Stimulated activated CD4-positive, alpha-beta T cell treated with anti-CD3 and anti-CD28 coated beads, Interleukin-2, amount 100 ng/mL, for 48 hours (primary cell): ENCODE measurements at regions not wholly inside any gene's neighbourhood (a gene's known extent, or its start where the extent isn't known, plus 50 kb on each side); places are given as distances from the start of the nearest gene placed in this dataset.

Experiments used
- DNase-seq, 2 donors: peaks; one replicate each; pipeline ENCODE4 v3.0.0-alpha.2; 2020

- DNase-seq: no peak
These were observed 92.3 kb upstream of the LRIG1 start for GRCh38 chr3:66592927-66593625.

DNA sequence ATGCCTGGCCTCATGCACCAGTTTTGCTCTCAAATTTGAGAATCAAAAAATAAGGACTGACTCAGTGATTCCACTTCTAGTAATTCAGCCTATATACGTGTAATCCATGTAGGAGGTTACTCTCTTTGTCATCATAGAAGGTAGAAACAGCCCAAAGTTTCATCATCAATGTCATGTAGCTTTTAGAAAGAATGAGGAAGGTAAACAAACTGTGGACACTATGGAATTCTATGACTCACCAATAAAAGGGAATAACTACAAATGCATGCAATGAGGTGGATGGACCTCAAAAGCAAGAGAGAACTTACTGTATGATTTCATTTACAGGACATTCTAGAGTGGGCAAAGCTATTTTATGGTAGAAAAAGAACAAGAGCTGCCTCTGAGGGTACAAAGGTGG, 93.2 kb upstream of the LRIG1 start:
- no peak for DNase-seq

DNA sequence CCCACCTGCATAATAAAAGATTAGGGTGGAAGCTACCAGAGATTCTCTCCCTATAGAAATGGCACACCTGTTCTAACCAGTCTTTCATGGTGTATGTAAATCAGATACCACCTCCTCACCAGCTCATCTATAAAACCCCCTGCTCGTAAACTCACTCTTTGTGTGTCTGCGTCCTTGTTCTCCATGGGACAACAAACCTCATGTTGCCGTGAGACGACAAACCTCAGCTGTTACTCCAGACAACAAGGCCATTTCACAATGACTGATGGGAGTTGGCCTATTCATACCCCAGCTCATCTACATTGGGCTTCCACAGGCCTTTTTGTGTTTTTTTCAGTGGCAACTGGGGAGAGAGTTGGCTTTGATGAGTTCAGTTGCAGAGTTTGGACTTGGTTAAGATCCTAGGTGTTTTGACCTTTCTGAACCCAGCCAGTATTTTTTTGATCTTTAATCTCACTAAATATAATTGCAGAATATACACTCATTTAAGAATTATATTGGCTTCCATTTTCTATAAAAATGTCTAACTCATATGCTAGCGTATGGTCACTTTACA, 96.6 kb upstream of the LRIG1 start:
- DNase-seq: no peak

GRCh38 chr3:66598168-66598567, 97.3 kb upstream of the LRIG1 start:
- DNase-seq: no peak

GRCh38 chr3:66602237-66602636, 101.4 kb upstream of the LRIG1 start:
- no peak for DNase-seq

- DNase-seq: no peak
These were observed 101.9 kb upstream of the LRIG1 start for GRCh38 chr3:66602691-66603090.

DNA sequence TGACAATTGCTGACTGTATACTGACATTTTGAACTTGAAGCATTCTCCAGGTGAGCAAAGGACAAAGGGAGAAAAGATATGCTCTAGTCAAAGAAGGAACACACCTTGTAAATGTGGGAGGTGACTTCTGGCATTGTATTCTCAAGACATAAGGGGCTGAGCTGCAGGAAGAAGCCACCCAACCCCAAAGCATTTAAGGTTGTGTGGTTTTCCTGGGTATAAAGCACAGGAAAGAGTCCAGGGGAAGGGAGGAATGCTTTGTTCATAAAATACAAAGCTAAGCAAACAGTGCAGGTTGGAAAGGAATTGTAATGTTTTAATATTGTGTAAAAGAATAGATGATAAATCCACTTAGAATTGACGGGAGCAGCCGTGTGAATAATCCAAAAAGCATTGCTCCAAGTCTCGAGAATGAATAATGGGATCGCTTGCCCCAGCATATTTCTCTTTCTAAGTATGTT, 102.4 kb upstream of the LRIG1 start:
- no peak for DNase-seq

DNA sequence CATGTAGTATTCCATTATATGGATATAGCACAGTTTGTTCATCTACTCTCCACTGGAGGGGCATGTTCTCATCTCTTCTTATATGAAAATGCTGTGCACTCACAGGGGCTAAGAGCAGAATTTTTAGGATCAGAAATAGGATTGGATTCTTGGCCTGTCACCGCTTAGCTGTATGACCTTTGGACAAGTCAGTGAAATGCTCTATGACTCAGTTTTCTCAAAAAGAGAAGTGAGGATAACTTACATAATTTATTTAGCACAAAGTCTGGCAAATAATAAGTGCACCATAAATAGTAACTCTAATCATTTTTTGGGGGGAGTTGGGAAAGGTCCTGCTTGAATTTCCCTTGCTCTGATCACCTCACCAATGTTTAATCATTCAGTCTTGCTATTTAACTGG, 103.7 kb upstream of the LRIG1 start:
- no peak for DNase-seq

GRCh38 chr3:66606126-66606525, 105.3 kb upstream of the LRIG1 start:
- DNase-seq: no peak

DNA sequence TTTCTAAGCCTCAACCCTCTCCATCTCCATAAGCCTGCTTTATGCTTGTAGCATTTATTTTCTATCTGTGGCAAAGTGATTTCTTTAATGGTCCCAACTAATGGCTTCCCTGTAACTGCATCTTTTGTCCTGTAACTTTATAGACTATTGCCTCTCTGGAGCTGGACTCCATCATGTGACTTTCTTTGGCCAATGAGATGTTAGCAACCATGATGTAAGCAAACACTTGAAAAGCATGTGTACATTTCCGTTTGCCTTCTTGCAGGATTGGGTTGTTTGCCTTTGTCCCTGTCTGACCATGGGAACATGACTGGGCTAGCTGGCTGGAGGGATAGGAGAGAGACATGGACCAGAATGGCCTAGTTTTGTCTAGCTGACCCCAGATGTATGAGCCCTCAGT, 106.0 kb upstream of the LRIG1 start:
- no peak for DNase-seq

DNA sequence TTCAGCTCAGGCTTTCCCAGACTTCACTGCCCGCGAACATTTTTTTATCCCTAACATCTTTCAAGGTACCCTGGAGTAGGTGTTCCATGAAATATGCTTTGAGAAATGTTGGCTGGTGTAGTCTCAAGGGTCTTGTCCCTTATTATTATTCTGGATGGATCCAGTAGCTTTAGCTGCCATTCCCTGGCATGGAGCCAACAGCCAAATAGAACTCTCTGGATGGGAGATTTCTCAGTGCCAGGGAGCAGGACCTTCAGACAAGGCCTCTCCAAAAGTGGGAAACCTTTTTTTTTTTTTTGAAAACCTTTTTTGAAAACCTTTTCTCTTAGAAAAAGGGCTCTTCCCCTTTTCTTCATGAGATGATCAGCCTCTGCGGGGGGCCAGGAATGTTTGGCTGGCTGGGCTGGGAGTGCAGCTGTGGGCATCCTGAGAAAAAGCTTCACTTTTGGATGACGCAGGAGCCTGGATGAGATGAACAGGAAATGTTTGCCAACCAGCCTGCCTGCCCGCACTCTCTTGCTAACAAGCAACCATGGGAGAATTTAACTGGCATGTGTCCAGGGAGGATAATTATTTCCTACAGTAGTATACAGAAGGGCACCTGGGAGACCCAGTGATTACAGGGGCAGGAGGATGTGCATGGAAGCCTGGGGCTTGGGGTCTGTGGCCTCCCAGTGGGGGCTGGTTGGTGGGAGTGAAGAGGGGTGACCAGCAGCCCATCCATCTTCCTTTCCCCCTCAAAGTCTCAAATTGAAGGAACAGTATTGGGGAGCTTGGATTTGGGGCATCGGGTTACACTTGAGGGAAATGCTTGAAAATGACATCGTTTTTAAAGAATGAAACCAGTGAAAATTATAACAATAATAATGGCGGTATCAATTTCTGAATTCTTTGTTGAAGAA, 109.1 kb upstream of the LRIG1 start:
- no peak for DNase-seq

GRCh38 chr3:66610562-66610909, 109.7 kb upstream of the LRIG1 start:
- DNase-seq: no peak

- no peak for DNase-seq
These were observed 115.0 kb upstream of the LRIG1 start for GRCh38 chr3:66615643-66616301.

- DNase-seq: no peak
These were observed 116.5 kb upstream of the LRIG1 start for GRCh38 chr3:66617351-66617750.

- DNase-seq: no peak
These were observed 117.2 kb upstream of the LRIG1 start for GRCh38 chr3:66618066-66618465.

- DNase-seq: no peak
These were observed 119.5 kb upstream of the LRIG1 start for GRCh38 chr3:66620296-66620695.

DNA sequence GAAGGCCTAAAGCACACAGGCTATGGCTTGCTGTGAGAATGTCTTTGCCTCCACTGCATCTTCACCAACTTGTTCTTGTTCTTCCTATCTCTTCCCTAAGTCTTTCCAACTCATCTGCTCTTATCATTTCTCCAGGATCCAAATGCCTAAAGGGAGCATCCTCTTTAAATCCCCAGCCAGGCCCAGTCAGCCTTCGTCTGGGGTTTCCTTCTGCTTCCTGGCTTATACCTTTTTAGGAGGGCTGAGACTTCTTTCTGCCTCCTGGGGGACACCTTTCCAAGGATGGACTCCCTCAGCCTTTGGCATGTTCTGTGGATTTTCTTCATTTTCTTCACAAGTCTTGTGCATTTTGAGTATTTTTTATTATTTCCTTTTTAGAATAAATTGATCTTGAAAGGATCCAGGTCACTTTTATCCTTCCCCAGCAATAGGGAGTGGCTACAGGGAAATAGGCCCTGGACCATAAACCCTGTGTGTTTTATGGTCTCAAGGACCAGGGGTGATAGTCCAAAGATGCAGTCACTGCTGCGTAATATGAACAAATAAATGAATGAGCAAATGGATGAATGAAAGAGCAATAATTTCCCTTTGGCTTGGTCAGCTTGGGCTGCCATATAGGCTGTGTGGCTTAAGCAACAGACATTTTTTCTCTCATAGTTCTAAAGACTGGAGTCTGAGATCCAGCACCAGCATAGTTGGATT, 122.1 kb upstream of the LRIG1 start:
- no peak for DNase-seq

- no peak for DNase-seq
These were observed 124.8 kb upstream of the LRIG1 start for GRCh38 chr3:66625505-66626216.

GRCh38 chr3:66629150-66629981, 128.5 kb upstream of the LRIG1 start:
- no peak for DNase-seq

DNA sequence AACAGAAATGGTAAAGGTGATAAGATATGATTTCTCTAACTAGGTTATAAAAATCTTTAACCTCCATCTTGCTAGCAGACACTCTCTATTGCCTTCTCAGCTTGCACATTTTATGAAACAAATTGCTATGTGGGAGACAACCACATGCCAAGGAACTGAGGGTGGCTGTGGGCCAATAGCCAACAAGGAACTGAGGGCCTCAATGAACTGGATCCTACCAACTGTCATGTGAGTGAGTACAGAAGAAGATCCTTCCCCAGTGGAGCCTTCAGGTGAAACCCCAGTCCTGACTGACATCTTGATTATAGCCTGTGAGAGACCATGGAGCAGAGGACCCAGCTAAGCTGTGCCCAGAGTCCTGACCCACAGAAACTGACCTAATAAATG, 129.2 kb upstream of the LRIG1 start:
- DNase-seq: no peak
